Liver (tissue), 8 donors: ENCODE measurements at regions not wholly inside any gene's neighbourhood (a gene's known extent, or its start where the extent isn't known, plus 50 kb on each side); places are given as distances from the start of the nearest gene placed in this dataset.

Source experiments
- DNase-seq: peaks from one replicate; pipeline ENCODE4 v3.0.0-alpha.2; 2017; ENCODE audit warnings: low spot score
- H3K27ac ChIP-seq, 2 donors: one replicate each; pipeline ENCODE4 v1.7.0; 2013; ENCODE audit warnings: inconsistent platforms in 2 of 2, low read length in 2 of 2, control low read depth in 1 of 2, low read depth in 1 of 2, mild to moderate bottlenecking in 1 of 2
- H3K27me3 ChIP-seq, 4 donors: one replicate each; pipeline versions ENCODE4 v1.6.1 to v1.7.0; 2013; ENCODE audit warnings: low read length in 3 of 4, inconsistent platforms in 1 of 4, mild to moderate bottlenecking in 1 of 4, moderate library complexity in 1 of 4; ENCODE audit not compliant: control insufficient read depth in 4 of 4, insufficient read depth in 4 of 4
- H3K36me3 ChIP-seq, 4 donors: one replicate each; pipeline versions ENCODE4 v1.6.1 to v1.7.0; 2013; ENCODE audit warnings: low read length in 3 of 4, mild to moderate bottlenecking in 3 of 4, low read depth in 1 of 4, moderate library complexity in 1 of 4; ENCODE audit not compliant: control insufficient read depth in 4 of 4, insufficient read depth in 3 of 4
- H3K4me1 ChIP-seq, 4 donors: one replicate each; pipeline versions ENCODE4 v1.6.1 to v1.7.0; 2013; ENCODE audit warnings: low read length in 3 of 4, mild to moderate bottlenecking in 3 of 4, moderate library complexity in 1 of 4; ENCODE audit not compliant: control insufficient read depth in 4 of 4, insufficient read depth in 4 of 4
- H3K4me3 ChIP-seq, 3 donors: one replicate each; pipeline versions ENCODE4 v1.6.1 to v1.7.0; 2013; ENCODE audit warnings: low read length in 3 of 3, control low read depth in 1 of 3, low read depth in 1 of 3, mild to moderate bottlenecking in 1 of 3
- H3K9ac ChIP-seq, 2 donors: one replicate each; pipeline ENCODE4 v1.7.0; 2013; ENCODE audit warnings: low read length in 2 of 2, mild to moderate bottlenecking in 2 of 2, moderate library complexity in 2 of 2, control low read depth in 1 of 2, low read depth in 1 of 2
- H3K9me3 ChIP-seq, 4 donors: one replicate each; pipeline versions ENCODE4 v1.6.1 to v1.7.0; 2013; ENCODE audit warnings: low read length in 3 of 4; ENCODE audit not compliant: control insufficient read depth in 4 of 4
- EGR1 ChIP-seq, 2 donors: IDR thresholded peaks; 2 replicates each; pipeline ENCODE4 v1.6.1; 2016 to 2018; ENCODE audit warnings: antibody characterized with exemption in 2 of 2, low read depth in 2 of 2
- FOXA2 ChIP-seq: IDR thresholded peaks from 2 replicates; pipeline ENCODE4 v1.6.1; 2016; ENCODE audit warnings: antibody characterized with exemption
- GABPA ChIP-seq, 2 donors: IDR thresholded peaks in 1 of 2; conservative IDR thresholded peaks in 1 of 2; 2 replicates each; pipeline ENCODE4 v1.6.1; 2016; ENCODE audit warnings: antibody characterized with exemption in 2 of 2, mild to moderate bottlenecking in 1 of 2, moderate library complexity in 1 of 2
- HNF4A ChIP-seq, 2 donors: conservative IDR thresholded peaks; 2 replicates each; pipeline ENCODE4 v1.6.1; 2016; ENCODE audit warnings: antibody characterized with exemption in 2 of 2, mild to moderate bottlenecking in 2 of 2
- HNF4G ChIP-seq: IDR thresholded peaks from 2 replicates; pipeline ENCODE4 v1.6.1; 2016; ENCODE audit warnings: antibody characterized with exemption
- NR2F2 ChIP-seq: IDR thresholded peaks from 2 replicates; pipeline ENCODE4 v1.6.1; 2016; ENCODE audit warnings: antibody characterized with exemption
- RAD21 ChIP-seq, 2 donors: IDR thresholded peaks; 2 replicates each; pipeline ENCODE4 v1.6.1; 2016; ENCODE audit warnings: antibody characterized with exemption in 2 of 2, mild to moderate bottlenecking in 2 of 2
- RXRA ChIP-seq, 2 donors: IDR thresholded peaks; 2 replicates each; pipeline ENCODE4 v1.6.1; 2017 to 2018; ENCODE audit warnings: antibody characterized with exemption in 2 of 2, mild to moderate bottlenecking in 1 of 2
- SP1 ChIP-seq: IDR thresholded peaks from 2 replicates; pipeline ENCODE4 v1.6.1; 2018; ENCODE audit warnings: antibody characterized with exemption, mild to moderate bottlenecking
- TAF1 ChIP-seq: conservative IDR thresholded peaks from 2 replicates; pipeline ENCODE4 v1.6.1; 2016; ENCODE audit warnings: antibody characterized with exemption, mild to moderate bottlenecking
- YY1 ChIP-seq: IDR thresholded peaks from 2 replicates; pipeline ENCODE4 v1.6.1; 2016; ENCODE audit warnings: antibody characterized with exemption, mild to moderate bottlenecking
- WGBS: extraction: QIAGEN DNeasy Blood & Tissue Kit; methylation state at CpG from one replicate; pipeline ENCODE4 v1.1.7; 2013; 5-methylcytosine and 5-hydroxymethylcytosine counted together
- TF ChIP-seq, protein P1 (sequence below): fragments of 150-350 bp; IDR thresholded peaks from 2 replicates; pipeline ENCODE4 v1.5.1; 2017; ENCODE audit warnings: improper control_type of control experiment, low read depth, low read length; ENCODE audit not compliant: missing input control
- TF ChIP-seq, protein P2 (sequence below): IDR thresholded peaks from 2 replicates; pipeline ENCODE4 v1.6.1; 2016; ENCODE audit warnings: antibody characterized with exemption, mild to moderate bottlenecking
- TF ChIP-seq, protein P3 (sequence below): IDR thresholded peaks from 2 replicates; pipeline ENCODE4 v1.6.1; 2016; ENCODE audit warnings: antibody characterized with exemption
- TF ChIP-seq, protein P4 (sequence below): IDR thresholded peaks from 2 replicates; pipeline ENCODE4 v1.6.1; 2016; ENCODE audit warnings: antibody characterized with exemption
- donor health status: healthy.
- donor health status: healthy.
- donor health status: healthy.
- donor health status: healthy.
- donor health status: healthy.

DNA sequence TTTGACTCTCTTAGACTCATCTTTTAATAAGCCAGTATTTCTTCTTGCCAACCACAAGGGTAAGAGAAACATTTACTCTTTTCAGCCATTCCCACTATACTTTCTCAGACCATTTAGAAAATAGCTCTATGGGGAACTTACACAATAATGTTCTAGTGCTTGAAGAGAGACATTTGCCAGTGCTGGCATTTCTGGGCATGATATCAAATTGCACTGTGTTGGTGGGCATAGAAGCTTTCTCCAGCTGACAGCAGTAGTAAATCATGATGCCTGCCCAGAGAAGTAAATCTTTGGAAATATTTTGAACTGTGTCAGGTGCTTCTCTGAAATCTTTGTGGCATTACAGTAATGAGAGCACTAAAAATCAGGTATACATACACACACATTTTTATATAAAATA is 346.6 kb downstream of the CBLN2 start:
- H3K36me3 ChIP-seq = no peaks in the 10 kb centered on the region
- TF ChIP-seq HNF4G (no peak), GABPA (IDR thresholded peaks at IDR 0.05 in 1 of 2, conservative IDR thresholded peaks at IDR 0.05 in 1 of 2) (no peak)
- TF ChIP-seq, protein P1, sequence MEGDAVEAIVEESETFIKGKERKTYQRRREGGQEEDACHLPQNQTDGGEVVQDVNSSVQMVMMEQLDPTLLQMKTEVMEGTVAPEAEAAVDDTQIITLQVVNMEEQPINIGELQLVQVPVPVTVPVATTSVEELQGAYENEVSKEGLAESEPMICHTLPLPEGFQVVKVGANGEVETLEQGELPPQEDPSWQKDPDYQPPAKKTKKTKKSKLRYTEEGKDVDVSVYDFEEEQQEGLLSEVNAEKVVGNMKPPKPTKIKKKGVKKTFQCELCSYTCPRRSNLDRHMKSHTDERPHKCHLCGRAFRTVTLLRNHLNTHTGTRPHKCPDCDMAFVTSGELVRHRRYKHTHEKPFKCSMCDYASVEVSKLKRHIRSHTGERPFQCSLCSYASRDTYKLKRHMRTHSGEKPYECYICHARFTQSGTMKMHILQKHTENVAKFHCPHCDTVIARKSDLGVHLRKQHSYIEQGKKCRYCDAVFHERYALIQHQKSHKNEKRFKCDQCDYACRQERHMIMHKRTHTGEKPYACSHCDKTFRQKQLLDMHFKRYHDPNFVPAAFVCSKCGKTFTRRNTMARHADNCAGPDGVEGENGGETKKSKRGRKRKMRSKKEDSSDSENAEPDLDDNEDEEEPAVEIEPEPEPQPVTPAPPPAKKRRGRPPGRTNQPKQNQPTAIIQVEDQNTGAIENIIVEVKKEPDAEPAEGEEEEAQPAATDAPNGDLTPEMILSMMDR = no peak
- H3K9ac ChIP-seq = no peak overlapping the region
- no peak overlapping the region for H3K27ac ChIP-seq
- DNase-seq = no peak
- H3K4me1 ChIP-seq = peaks cover 0 to 2% (median under 1%) of the 10 kb centered on the region in 4 donors
- no peaks in the 10 kb centered on the region for H3K9me3 ChIP-seq
- no peaks in the 10 kb centered on the region for H3K27me3 ChIP-seq
- no peak overlapping the region for H3K4me3 ChIP-seq

DNA sequence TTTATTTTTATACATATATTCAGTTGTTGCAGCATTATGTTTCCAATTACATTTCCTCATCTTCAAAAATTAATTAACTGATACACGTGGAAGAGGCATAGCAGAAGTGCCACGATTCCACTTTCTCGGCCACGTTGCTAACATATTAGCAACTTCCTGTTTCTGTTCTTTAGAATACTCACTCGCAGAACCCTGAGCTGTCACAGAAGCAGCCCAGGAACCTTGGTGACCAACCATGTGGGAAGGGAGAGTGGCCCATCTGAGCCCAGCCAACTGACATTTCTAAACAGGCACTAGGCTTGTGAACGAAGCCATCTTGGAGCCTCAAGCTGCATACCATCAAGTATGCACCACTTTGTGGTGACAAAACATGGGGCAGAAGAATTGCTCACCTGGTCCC is 350.1 kb downstream of the CBLN2 start:
- Histone ChIP-seq H3K4me3 (no peak overlapping the region), H3K9ac (no peak overlapping the region), H3K4me1 (no peaks in the 10 kb centered on the region), H3K27ac (no peak overlapping the region), H3K27me3 (no peaks in the 10 kb centered on the region), H3K36me3 (no peaks in the 10 kb centered on the region), H3K9me3 (no peaks in the 10 kb centered on the region)
- DNase-seq = no peak
- 82% methylated on average over 6 of the region's 6 CpGs for WGBS
- TF ChIP-seq SP1 (no peak), RAD21 (IDR thresholded peaks at IDR 0.05) (no peak), YY1 (no peak), HNF4G (no peak), FOXA2 (no peak), HNF4A (conservative IDR thresholded peaks at IDR 0.05) (no peak), RXRA (IDR thresholded peaks at IDR 0.05) (no peak), EGR1 (IDR thresholded peaks at IDR 0.05; ENCODE audit: low read depth in 2 of 2) (no peak), NR2F2 (no peak), TAF1 (no peak), GABPA (IDR thresholded peaks at IDR 0.05 in 1 of 2, conservative IDR thresholded peaks at IDR 0.05 in 1 of 2) (no peak)
- TF ChIP-seq, protein P2, sequence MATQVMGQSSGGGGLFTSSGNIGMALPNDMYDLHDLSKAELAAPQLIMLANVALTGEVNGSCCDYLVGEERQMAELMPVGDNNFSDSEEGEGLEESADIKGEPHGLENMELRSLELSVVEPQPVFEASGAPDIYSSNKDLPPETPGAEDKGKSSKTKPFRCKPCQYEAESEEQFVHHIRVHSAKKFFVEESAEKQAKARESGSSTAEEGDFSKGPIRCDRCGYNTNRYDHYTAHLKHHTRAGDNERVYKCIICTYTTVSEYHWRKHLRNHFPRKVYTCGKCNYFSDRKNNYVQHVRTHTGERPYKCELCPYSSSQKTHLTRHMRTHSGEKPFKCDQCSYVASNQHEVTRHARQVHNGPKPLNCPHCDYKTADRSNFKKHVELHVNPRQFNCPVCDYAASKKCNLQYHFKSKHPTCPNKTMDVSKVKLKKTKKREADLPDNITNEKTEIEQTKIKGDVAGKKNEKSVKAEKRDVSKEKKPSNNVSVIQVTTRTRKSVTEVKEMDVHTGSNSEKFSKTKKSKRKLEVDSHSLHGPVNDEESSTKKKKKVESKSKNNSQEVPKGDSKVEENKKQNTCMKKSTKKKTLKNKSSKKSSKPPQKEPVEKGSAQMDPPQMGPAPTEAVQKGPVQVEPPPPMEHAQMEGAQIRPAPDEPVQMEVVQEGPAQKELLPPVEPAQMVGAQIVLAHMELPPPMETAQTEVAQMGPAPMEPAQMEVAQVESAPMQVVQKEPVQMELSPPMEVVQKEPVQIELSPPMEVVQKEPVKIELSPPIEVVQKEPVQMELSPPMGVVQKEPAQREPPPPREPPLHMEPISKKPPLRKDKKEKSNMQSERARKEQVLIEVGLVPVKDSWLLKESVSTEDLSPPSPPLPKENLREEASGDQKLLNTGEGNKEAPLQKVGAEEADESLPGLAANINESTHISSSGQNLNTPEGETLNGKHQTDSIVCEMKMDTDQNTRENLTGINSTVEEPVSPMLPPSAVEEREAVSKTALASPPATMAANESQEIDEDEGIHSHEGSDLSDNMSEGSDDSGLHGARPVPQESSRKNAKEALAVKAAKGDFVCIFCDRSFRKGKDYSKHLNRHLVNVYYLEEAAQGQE = no peak
- TF ChIP-seq, protein P3, sequence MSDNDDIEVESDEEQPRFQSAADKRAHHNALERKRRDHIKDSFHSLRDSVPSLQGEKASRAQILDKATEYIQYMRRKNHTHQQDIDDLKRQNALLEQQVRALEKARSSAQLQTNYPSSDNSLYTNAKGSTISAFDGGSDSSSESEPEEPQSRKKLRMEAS = no peak
- TF ChIP-seq, protein P4, sequence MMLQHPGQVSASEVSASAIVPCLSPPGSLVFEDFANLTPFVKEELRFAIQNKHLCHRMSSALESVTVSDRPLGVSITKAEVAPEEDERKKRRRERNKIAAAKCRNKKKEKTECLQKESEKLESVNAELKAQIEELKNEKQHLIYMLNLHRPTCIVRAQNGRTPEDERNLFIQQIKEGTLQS = no peak
- TF ChIP-seq, protein P1 = no peak
